ES-I3 (cell line): ENCODE measurements at regions not wholly inside any gene's neighbourhood (a gene's known extent, or its start where the extent isn't known, plus 50 kb on each side); places are given as distances from the start of the nearest gene placed in this dataset.
"Not testable (repeated sequence)": the region's sequence is repeated elsewhere in the genome, so short reads cannot be mapped to it uniquely, and the experiment has no call there.

Source experiments
- H3K36me3 ChIP-seq: 2 replicates; pipeline ENCODE4 v1.6.1; 2013; ENCODE audit warnings: mild to moderate bottlenecking, low read length, control low read depth, moderate library complexity; ENCODE audit not compliant: insufficient read depth
- H3K4me1 ChIP-seq: 2 replicates; pipeline ENCODE4 v1.6.1; 2013; ENCODE audit warnings: mild to moderate bottlenecking, control low read depth, low read length; ENCODE audit not compliant: insufficient read depth
- H3K9ac ChIP-seq: 2 replicates; pipeline ENCODE4 v1.6.1; 2013; ENCODE audit warnings: low read depth, mild to moderate bottlenecking, low read length, moderate library complexity
- H3K9me3 ChIP-seq: 2 replicates; pipeline ENCODE4 v1.6.1; 2013; ENCODE audit warnings: mild to moderate bottlenecking, low read length, moderate library complexity; ENCODE audit not compliant: control insufficient read depth, insufficient read depth

DNA sequence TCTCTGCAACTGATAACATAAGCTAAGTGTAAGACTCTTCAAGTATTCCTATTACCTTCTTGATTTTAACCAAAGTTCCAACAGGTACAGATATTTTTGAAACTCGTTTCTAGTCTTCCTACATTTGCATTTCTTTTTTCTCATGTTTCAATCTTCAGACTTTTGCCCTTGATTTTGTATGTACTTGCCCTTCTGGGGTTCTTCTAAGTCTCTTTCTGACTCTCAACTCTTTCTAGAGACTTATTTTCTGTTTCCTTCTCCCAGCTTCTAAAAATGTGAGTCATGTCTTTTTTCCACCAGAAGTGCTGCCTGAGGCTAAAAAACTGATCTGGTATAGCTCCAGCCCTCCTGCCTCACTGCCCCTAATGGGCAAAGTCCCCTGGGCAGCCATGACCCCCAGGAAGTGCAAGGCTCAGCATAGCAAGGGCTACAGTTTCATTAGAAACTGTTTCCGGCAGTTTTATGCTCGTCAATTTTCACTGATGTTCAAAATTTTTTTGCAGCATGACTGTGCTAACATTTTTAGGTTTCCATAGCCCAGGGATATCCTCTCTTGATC is 265.9 kb downstream of the SEC16B start:
- Histone ChIP-seq H3K36me3 (no peaks in the 10 kb centered on the region), H3K9ac (no peak overlapping the region), H3K4me1 (peaks cover 16% of the 10 kb centered on the region; the same call in 1 of the 2 replicates), H3K9me3 (no peaks in the 10 kb centered on the region)

DNA sequence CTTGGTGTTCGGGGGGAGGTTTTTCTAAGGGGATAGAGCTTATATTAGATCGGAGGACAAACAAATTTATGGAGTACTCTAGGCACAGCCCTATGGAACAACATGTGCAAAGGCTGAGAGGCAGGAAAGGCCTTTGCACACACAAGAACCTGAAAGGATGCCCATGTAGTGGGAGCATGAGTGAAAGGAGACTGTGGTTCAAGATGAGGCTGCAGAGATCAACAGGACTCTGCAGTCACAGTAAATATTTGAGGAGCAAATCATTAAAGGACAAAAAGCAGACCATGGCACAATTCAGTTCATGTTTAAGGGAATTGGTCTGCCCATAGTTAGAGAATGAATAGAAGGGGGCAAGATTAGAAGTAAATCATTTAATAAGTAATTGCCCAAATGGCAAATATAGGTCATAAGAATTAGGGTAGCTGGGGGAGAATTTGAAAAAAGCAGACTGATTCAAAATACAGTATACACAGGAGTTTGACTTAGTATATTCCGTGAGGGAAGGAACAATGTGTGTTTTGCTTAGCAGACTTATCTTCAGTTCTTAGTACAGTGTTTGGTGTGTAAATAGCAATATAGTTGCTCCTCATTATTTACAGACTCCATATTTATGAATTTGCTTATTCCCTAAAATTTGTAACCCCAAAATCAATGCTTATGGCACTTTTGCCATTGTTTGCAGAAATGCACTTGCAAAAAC is 268.1 kb downstream of the SEC16B start:
- H3K36me3 ChIP-seq, result no peaks in the 10 kb centered on the region
- H3K4me1 ChIP-seq, result peaks cover 16% of the 10 kb centered on the region; the same call in 1 of the 2 replicates
- H3K9ac ChIP-seq, result no peak overlapping the region
- no peaks in the 10 kb centered on the region for H3K9me3 ChIP-seq

DNA sequence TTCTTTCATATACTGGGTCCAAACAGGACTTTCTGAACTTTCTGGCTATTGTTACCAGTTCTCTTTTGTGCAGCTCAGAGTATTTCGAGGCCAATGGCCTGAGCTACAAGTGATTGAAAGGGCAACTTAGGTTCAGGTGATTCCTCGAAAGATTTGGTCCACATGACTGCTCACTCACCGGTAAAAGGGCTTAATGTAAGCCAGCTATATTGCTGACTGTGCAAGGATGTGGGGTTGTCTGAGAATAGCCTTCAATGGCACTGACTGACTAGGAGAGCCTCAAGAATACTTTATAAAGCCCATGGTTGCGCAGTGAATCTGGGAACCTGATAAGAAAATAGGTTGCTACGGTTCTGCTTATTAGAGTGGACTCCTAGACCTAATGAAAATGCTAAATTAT is 269.0 kb downstream of the SEC16B start:
- Histone ChIP-seq H3K9ac (no peak overlapping the region), H3K9me3 (no peaks in the 10 kb centered on the region), H3K36me3 (no peaks in the 10 kb centered on the region), H3K4me1 (peaks cover 11% of the 10 kb centered on the region; the same call in 1 of the 2 replicates)

DNA sequence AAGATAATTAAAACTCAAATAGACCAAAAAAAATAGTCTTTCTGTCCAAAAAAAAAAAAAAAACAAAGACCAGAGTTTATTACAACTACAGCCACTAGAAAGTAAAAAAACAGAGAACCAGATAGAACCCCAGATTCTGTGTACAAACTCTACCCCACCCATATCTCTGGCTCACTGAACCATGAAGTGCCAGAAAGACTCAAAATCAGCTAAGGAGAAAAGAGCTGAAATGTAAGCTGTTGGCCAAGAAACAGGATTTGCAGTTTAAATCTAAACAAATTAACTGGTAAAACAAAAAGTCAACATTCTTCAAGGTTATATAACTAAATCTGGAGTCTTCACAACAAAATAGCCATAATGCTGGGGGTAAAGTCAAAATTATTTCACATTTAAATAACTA is 278.9 kb downstream of the SEC16B start:
- Histone ChIP-seq H3K4me1 (no peaks in the 10 kb centered on the region), H3K9me3 (no peaks in the 10 kb centered on the region), H3K9ac (no peak overlapping the region), H3K36me3 (no peaks in the 10 kb centered on the region)

DNA sequence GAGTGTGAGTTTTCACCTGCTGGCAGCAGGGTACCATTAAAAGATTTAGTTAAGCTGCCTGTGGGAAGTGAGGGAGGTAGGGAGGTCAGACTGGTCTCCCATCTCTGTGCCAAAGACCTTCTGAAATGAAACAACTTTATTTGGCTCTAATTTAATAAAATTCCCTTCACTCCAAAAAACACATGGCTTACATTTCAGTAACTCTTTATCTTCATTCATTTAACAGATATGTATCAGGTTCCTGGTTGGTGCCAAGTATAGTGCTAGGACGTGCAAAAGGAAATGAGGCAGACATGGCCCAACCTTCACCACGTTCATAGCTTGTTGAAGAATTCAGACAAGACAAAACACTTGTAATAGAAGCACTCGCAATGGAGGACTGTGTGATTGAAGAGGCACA is 282.3 kb downstream of the SEC16B start:
- H3K9ac ChIP-seq, result no peak overlapping the region
- H3K36me3 ChIP-seq, result no peaks in the 10 kb centered on the region
- H3K9me3 ChIP-seq, result no peaks in the 10 kb centered on the region
- no peaks in the 10 kb centered on the region for H3K4me1 ChIP-seq

DNA sequence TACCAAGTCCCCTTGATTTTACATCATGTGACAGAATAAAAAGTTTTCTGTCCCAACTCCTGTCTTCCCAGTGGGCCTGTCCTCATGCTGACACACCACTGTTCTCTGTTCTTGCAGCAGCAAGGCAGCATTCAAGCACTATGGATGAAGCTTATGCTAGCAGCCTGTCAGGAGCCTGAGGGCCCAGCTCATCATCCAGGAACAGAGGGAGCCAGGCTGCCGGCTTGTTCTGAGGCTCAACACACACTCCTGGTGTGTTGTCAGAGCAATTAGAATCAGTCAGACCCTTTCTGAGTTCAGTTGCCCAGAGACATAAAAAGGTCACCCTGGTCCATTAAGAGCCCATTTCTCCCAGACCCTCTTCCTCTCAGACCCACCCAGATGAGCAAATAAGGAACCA is 282.9 kb downstream of the SEC16B start:
- no peaks in the 10 kb centered on the region for H3K36me3 ChIP-seq
- H3K4me1 ChIP-seq, result no peaks in the 10 kb centered on the region
- no peaks in the 10 kb centered on the region for H3K9me3 ChIP-seq
- no peak overlapping the region for H3K9ac ChIP-seq

DNA sequence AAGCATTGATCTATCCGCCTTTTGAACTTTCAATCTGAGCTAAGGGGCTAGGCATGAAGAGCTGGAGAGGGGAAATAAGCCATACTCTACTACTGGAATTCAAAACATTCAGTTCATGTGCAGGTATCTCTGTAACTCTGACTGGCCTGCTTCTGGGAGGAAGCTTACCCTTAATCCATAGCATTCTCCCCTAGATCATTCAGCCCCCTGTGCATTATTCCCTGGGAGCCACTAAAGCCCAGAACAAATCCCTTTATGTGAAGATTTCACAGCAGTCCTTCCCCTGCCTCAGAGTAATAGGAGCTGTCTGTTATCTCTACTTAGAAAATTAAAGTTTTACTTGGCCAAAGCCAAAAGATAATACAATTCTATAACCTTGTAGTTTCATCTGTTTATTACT is 300.7 kb downstream of the SEC16B start:
- Histone ChIP-seq H3K36me3 (no peaks in the 10 kb centered on the region), H3K9ac (no peak overlapping the region), H3K4me1 (no peaks in the 10 kb centered on the region), H3K9me3 (no peaks in the 10 kb centered on the region)

DNA sequence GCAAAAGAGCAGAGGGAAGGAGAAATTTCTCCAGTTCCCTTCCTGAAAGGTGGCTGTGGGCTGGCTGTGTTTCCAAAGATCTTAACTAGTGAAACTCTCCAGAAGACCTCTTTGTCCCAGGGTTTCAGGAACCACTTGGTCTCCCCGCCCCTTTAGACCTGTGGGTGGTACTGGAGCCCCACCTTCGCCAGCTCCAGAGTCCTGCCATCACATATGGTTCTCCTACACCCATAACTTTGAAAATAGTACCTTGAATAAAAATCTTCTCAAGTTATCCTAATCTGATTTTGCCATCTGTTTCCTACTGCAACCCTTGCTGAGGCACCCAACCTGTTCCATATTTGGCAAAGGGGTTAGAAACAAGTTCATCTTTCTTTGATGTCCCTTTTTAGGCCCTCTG is 303.9 kb downstream of the SEC16B start:
- Histone ChIP-seq H3K9me3 (no peaks in the 10 kb centered on the region), H3K4me1 (no peaks in the 10 kb centered on the region), H3K9ac (no peak overlapping the region)

DNA sequence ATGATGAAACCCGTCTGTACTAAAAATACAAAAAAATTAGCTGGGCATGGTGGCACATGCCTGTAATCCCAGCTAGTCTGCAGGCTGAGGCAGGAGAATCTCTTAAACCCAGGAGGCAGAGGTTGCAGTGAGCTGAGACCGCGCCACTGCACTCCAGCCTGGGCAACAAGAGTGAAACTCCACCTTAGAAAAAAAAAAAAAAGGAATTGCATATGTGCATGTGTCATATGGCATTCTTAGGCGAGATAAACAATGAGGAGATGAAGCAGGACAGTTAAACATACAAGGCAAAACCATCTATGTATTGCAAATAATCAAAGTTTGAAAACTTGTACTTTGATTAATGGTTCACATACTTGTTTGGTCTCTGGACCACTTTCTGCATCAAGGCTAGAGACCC is 305.1 kb downstream of the SEC16B start:
- H3K9ac ChIP-seq, H3K9me3 ChIP-seq, H3K4me1 ChIP-seq, H3K36me3 ChIP-seq: not testable (repeated sequence)

More for the DNA sequence above, 303.9 kb downstream of the SEC16B start:
- no peaks in the 10 kb centered on the region for H3K36me3 ChIP-seq

DNA sequence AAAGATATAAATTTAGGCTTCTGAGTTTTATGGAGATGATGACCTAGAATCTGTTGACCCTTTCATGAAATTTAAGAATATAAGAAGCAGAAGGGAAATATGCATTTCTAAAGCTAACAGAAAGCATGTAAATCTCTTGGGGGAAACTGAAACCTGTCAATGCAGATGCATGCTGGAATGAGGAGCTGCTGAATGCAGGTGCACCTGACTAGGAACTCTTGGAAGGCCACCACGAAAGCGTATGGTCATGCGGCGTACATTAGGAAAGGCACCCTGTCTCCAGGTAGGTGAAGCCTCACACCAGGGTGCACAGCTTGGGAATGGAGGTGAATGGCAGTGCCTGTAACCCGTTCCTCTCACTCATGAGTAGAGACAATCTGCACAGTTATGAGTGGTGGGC is 309.7 kb downstream of the SEC16B start:
- Histone ChIP-seq H3K9ac (no peak overlapping the region), H3K36me3 (no peaks in the 10 kb centered on the region), H3K9me3 (no peaks in the 10 kb centered on the region; the same call in 1 of the 2 replicates), H3K4me1 (peaks cover 10% of the 10 kb centered on the region; the same call in 1 of the 2 replicates)

DNA sequence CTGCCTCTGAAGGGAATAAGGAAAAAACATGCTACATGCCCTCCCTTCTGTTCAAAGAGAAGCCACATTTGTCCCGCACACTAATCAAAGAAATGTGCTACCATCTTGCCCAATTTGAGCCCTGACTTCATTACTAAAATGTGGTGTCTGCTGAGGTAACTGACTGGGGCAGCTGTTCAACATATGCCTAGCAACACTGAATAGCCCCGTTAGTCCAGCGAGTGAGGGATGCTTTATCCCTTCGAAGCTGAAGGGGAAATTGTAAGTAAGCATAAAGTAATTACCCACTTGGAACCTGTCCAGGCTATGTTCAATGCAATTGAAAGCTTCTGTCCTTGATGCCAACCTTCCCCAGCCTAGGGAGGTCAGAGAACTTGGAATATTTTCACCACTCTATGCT is 310.6 kb downstream of the SEC16B start:
- Histone ChIP-seq H3K36me3 (no peaks in the 10 kb centered on the region), H3K9me3 (no peaks in the 10 kb centered on the region; the same call in 1 of the 2 replicates), H3K9ac (no peak overlapping the region), H3K4me1 (peaks cover 10% of the 10 kb centered on the region; the same call in 1 of the 2 replicates)

DNA sequence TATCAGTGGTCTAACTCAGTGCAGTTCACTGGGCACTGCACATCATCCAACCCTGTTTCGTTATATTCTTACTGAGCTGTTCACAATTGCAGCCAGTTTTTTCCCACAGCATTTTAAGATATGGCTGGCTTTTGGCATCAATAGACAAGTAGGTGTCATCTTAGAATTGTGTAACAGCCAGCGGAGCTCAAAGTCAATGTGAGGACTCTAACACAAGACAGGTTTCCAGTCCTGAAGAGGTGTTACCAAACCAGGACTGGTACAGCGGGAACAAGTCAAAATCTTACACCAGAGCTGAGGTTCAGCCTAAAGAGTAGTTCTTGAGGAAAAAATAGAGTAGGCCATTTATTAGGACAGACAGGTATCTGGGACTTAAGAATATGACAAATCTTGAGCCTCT is 313.3 kb downstream of the SEC16B start:
- H3K9me3 ChIP-seq, result no peaks in the 10 kb centered on the region; the same call in 1 of the 2 replicates
- no peaks in the 10 kb centered on the region for H3K36me3 ChIP-seq
- H3K9ac ChIP-seq, result no peak overlapping the region
- H3K4me1 ChIP-seq, result peaks cover 10% of the 10 kb centered on the region; the same call in 1 of the 2 replicates

DNA sequence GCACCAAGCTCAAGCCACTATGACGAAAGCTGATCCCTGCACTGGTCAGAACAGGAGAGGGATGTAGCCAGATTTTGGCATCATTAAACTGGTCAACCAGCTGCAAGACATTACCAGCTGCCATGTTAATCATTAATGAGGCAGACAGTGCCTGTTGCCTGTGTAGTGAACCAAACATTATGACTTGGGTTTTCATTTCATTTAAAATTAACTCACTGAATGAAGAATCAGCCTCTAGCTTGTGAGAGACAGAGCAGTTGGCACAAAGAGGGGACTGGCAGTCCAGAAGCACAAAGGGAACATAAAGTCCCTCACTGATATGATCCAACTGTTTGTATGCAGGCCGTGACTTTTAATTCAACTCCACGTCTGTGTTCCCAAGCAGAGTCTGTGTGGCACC is 318.9 kb downstream of the SEC16B start:
- H3K36me3 ChIP-seq, result no peaks in the 10 kb centered on the region
- no peaks in the 10 kb centered on the region for H3K9me3 ChIP-seq
- no peak overlapping the region for H3K9ac ChIP-seq
- H3K4me1 ChIP-seq, result peaks cover 6% of the 10 kb centered on the region; the same call in 1 of the 2 replicates

DNA sequence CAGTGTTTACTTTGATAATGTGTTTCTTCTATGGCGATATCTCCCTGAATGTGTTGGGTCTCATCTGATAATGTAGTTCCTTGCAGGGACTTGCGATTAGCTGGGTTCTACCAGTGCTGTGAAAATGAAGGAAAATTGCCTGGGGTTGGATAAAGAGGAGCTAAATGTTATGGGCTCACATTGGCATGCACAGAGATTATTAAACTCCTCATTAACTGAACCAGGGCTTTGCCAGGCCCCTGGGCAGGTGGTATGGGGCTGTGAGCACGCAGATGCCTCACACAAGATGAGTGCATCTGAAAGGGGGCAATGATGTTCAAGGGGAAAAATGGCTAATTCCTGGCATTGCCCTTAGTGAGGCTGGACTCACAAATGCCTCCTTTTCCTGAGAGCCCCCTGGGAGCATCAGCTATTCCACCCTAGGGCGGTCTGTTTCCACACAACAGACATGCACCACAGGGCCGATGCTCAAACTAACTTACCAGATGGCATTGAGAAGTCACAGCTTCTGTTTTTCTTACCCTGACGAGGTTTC is 321.1 kb downstream of the SEC16B start:
- no peaks in the 10 kb centered on the region; the same call in 1 of the 2 replicates for H3K4me1 ChIP-seq
- no peaks in the 10 kb centered on the region for H3K9me3 ChIP-seq
- no peak overlapping the region for H3K9ac ChIP-seq
- no peaks in the 10 kb centered on the region for H3K36me3 ChIP-seq

DNA sequence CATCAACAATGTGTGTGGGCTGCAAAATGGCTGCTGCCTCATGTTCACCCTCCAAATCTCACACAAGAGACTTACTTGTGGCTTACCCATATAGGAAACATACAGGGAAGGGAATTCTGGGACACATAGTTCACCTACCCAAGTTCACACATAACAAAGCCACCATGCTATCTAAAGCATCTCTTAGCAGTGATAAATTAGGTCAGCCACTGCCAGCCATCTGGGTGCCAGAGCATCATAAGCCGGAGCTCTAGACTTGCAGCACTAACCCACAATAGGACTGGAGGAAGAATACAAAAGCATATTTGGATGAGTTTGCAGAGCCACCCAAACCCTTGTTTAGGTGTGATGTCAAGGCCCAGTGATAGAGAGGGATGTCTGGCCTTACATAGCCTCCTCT is 321.7 kb downstream of the SEC16B start:
- Histone ChIP-seq H3K4me1 (no peaks in the 10 kb centered on the region; the same call in 1 of the 2 replicates), H3K9ac (no peak overlapping the region), H3K9me3 (no peaks in the 10 kb centered on the region), H3K36me3 (no peaks in the 10 kb centered on the region)
